ENCODE measurements at regions not wholly inside any gene's neighbourhood (a gene's known extent, or its start where the extent isn't known, plus 50 kb on each side); places are given as distances from the start of the nearest gene placed in this dataset.

DNA sequence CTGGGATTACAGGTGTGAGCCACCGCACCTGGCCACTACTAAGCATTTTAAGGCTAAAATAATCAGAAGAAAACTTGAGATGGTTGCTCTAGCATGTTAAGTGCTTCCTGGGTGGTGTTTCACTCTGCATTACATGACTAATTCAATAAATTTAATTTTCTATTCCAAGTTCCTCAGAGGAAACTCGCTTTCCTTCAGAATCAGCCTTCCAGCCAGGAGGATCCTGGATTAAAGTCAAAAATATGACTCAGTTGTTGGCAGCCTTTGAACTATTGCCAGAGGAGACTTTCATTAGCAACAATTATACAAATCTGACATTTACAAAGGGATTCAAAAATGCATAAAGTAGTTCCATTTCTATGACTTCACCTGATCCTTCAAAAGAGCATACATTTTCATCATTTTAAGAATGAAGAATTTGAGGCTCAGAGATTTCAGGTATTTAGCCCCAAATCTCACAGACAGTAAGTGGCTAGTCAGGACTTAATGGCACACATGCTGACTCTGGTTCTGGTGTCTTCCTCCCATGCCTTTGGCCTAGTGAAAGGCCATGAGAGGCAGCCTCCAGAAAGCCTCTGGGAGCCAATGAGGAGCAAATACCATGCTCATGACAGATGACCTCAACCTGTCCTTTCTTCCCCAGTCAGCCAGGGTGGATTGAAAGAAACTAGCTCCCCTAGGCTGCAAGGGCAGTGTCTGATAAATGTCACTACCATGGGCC lies 115.7 kb downstream of the MAP3K21 start:
- no peak overlapping the region for H3K27ac ChIP-seq
- H3K9me3 ChIP-seq: no peaks in the 10 kb centered on the region
- no peaks in the 10 kb centered on the region for H3K36me3 ChIP-seq (replicated peaks in 1 of 2; ENCODE audit: insufficient read depth in 1 of 2, low read depth in 2 of 2)
- intact Hi-C loops (cut with DNase I): loop anchor here (5.0 kb wide), 1 partner anchor 354 kb away; no protein-coding TSS in a partner anchor
- H3K4me3 ChIP-seq: no peak overlapping the region
- DNase-seq (peak in 1 of 4 donors; percentile 19), ATAC-seq (no peak)
- TF ChIP-seq, protein P1, sequence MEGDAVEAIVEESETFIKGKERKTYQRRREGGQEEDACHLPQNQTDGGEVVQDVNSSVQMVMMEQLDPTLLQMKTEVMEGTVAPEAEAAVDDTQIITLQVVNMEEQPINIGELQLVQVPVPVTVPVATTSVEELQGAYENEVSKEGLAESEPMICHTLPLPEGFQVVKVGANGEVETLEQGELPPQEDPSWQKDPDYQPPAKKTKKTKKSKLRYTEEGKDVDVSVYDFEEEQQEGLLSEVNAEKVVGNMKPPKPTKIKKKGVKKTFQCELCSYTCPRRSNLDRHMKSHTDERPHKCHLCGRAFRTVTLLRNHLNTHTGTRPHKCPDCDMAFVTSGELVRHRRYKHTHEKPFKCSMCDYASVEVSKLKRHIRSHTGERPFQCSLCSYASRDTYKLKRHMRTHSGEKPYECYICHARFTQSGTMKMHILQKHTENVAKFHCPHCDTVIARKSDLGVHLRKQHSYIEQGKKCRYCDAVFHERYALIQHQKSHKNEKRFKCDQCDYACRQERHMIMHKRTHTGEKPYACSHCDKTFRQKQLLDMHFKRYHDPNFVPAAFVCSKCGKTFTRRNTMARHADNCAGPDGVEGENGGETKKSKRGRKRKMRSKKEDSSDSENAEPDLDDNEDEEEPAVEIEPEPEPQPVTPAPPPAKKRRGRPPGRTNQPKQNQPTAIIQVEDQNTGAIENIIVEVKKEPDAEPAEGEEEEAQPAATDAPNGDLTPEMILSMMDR (IDR thresholded peaks at IDR 0.05): no peak
- TF ChIP-seq POLR2A (IDR thresholded peaks at IDR 0.05): no peak
- peaks cover 0 to 4% of the 10 kb centered on the region in 2 donors for H3K27me3 ChIP-seq
- 43 to 47% methylated on average over 2 of the region's 2 CpGs for WGBS, 2 donors
- H3K4me1 ChIP-seq: peaks cover 5% of the 10 kb centered on the region

DNA sequence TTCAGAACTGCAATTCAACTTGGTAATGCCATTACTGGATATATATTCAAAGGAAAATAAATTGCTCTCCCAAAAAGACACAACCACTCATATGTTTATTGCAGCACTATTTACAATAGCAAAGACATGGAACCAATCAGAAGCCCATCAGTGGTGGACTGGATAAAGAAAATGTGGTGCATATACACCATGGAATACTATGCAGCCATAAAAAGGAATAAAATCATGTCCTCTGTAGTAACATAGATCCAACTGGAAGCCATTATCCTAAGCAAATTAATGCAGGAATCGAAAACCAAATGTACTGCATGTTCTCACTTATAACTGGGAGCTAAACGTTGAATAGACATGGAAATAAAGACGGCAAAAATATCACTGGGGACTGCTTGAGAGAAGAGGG lies 117.0 kb downstream of the MAP3K21 start:
- TF ChIP-seq, protein P1 (IDR thresholded peaks at IDR 0.05): no peak
- no peak for TF ChIP-seq POLR2A (IDR thresholded peaks at IDR 0.05)
- ATAC-seq (no peak), DNase-seq (no peak)
- intact Hi-C loops (cut with DNase I): loop anchor here (5.0 kb wide), 1 partner anchor 353 kb away; no protein-coding TSS in a partner anchor
- Histone ChIP-seq H3K36me3 (replicated peaks in 1 of 2; ENCODE audit: insufficient read depth in 1 of 2, low read depth in 2 of 2) (no peaks in the 10 kb centered on the region), H3K4me3 (no peak overlapping the region), H3K9me3 (no peaks in the 10 kb centered on the region), H3K27me3 (peaks cover 0 to 4% of the 10 kb centered on the region in 2 donors), H3K27ac (no peak overlapping the region), H3K4me1 (peaks cover 5% of the 10 kb centered on the region)
- WGBS, 2 donors: 68 to 76% methylated on average over 3 of the region's 3 CpGs

DNA sequence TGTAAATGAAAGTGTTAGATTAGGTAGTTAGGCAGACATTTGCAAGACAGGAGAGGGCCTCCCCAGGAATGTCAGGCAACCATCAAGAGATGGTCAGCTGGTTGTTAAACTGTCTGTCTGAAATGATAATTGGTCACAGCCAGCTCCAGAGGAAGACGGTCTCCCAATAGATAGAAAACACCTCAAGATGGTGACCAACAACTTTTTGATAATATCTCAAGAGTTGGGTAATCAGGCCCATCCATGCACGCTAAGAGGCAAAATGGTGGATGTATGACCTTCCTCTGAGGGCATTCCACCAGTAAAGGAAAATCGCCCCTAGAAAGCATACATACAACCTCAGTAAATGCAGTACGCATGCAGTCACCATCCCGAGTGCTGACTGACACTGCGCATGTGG lies 118.2 kb downstream of the MAP3K21 start:
- no peaks in the 10 kb centered on the region for H3K36me3 ChIP-seq (replicated peaks in 1 of 2; ENCODE audit: insufficient read depth in 1 of 2, low read depth in 2 of 2)
- H3K9me3 ChIP-seq: no peaks in the 10 kb centered on the region
- DNase-seq: no peak
- TF ChIP-seq, protein P1 (IDR thresholded peaks at IDR 0.05): no peak
- TF ChIP-seq POLR2A (IDR thresholded peaks at IDR 0.05): no peak
- no peak overlapping the region for H3K27ac ChIP-seq
- intact Hi-C loops (cut with DNase I): no loop called here
- 91 to 93% methylated on average over 6 of the region's 6 CpGs for WGBS, 2 donors
- H3K27me3 ChIP-seq: no peaks in the 10 kb centered on the region
- H3K4me1 ChIP-seq: peaks cover 4% of the 10 kb centered on the region
- no peak for ATAC-seq
- no peak overlapping the region for H3K4me3 ChIP-seq

DNA sequence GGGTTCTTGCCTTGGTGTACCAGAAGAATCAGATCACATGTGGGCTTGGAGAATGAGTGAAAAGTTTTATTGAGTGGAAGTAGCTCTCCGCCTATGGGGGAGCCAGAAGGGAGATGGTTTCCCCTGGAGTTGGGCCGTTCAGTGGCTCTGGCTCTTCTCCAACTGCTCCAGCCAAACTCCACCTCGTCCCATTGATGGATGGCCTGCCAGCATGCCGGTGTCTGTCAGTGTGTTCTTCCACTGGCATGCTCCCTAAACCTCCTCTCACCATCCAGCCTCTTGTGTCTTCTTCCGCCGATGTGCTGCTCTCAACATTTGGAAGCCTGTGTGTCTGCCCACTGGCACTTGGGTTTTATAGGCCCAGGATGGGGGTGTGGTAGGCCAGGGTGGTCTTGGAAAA lies 119.4 kb downstream of the MAP3K21 start:
- Histone ChIP-seq H3K27ac (no peak overlapping the region), H3K36me3 (replicated peaks in 1 of 2; ENCODE audit: insufficient read depth in 1 of 2, low read depth in 2 of 2) (no peaks in the 10 kb centered on the region), H3K9me3 (no peaks in the 10 kb centered on the region), H3K27me3 (no peaks in the 10 kb centered on the region), H3K4me1 (no peaks in the 10 kb centered on the region), H3K4me3 (no peak overlapping the region)
- 71 to 80% methylated on average over 6 of the region's 6 CpGs for WGBS, 2 donors
- TF ChIP-seq POLR2A (IDR thresholded peaks at IDR 0.05): no peak
- TF ChIP-seq, protein P1 (IDR thresholded peaks at IDR 0.05): no peak
- ATAC-seq (no peak), DNase-seq (no peak)
- intact Hi-C loops (cut with DNase I): no loop called here

Measured in body of pancreas (tissue), 4 donors.